GM19468 (cell line): ENCODE measurements at regions not wholly inside any gene's neighbourhood (a gene's known extent, or its start where the extent isn't known, plus 50 kb on each side); places are given as distances from the start of the nearest gene placed in this dataset.
"Not testable (repeated sequence)": the region's sequence is repeated elsewhere in the genome, so short reads cannot be mapped to it uniquely, and the experiment has no call there.

Experiments
- ATAC-seq: cut with Tn5 transposase; IDR thresholded peaks from one replicate; pipeline ENCODE4 v1.9.1; 2021; ENCODE audit warnings: mild to moderate bottlenecking, moderate library complexity, moderate number of reproducible peaks; ENCODE audit not compliant: unreplicated experiment; ENCODE audit errors: extremely low read depth

DNA sequence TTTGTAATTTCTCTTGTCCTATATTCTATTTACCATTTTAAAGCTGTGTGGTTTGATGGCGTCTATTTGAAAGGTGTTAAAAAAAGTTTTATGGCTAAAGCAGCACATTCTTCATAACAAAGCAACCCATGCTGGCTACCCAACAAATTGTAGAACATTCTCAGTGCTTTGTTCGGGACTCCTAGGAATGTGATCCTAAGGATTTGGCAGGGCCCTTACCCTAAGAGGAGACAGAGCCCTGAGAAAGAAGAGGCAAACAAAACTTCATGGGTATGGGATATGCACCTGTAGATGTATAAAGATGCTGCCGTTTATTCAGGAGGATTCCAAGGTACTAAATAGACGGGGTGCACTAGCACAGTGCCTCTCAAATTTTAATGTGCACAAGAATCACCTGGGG lies 370.8 kb upstream of the DIPK2B start:
- no peak for ATAC-seq

DNA sequence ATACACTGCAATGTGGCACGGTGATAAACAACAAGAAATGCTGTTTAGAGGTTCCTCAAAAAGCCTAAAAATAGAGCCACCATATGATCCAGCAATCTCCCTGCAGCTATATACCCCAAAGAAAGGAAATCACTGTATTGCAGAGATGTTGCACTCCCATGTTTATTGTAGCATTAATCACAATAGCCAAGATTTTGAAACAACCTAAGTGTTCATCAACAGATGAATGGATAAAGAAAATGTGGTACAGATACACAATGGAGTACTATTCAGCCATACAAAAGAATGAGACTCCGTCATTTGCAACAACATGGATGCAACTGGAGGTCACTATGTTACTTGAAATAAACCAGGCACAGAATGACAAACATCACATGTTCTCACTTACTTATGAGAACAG lies 365.8 kb upstream of the DIPK2B start:
- ATAC-seq, result no peak

DNA sequence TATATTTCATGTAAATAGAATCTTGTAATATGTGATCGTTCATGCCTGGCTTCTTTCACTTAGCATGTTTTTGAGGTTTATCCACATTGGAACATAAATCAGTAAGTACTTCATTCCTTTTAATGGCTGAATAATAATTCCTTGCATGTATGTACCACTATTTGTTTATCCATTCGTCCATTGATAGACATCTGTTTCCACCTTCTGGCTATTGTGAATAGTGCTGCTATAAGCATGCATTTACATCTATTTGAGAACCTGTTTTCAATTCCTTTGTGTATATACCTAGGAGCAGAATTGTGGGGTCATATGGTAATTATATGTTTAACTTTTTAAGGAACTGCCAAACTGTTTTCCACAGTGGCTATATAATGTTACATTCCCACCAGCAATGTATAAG lies 356.7 kb upstream of the DIPK2B start:
- no peak for ATAC-seq

DNA sequence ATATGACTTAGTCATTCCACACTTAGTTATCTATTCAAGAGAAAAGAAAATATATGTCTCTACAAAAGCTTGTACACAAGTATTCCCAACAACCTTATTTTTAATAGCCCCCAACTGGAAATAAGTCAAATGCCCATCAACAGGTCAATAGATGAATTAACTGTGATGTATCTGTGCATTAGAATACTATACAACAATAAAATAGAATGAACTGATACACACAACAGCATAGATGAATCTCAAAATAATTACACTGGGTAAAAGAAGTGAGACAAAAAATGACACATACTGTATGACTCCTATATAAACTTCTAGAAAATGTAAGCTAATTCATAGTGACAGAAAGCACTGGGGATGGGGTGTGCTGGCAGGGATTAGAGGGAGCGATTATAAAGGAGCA lies 354.1 kb upstream of the DIPK2B start:
- ATAC-seq, result no peak

DNA sequence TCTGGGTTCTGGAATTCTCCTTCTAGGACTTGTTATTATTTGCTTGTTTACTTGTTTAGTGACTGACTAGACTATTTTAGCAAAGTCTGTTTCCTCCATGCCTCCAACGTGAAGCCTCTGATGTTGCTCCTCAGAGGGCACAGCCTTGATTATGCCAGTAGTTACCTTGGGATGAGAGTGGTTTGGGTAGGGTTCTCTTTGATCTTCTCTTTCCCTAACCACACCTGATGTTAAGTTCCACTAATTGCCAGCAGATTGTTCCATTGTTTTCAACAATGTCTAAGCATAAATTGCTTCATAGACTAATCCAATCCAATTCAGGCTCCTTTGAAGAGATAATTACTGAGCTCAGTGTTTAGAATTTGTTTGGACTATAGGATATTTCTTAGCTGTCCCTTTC lies 352.7 kb upstream of the DIPK2B start:
- ATAC-seq, result no peak

DNA sequence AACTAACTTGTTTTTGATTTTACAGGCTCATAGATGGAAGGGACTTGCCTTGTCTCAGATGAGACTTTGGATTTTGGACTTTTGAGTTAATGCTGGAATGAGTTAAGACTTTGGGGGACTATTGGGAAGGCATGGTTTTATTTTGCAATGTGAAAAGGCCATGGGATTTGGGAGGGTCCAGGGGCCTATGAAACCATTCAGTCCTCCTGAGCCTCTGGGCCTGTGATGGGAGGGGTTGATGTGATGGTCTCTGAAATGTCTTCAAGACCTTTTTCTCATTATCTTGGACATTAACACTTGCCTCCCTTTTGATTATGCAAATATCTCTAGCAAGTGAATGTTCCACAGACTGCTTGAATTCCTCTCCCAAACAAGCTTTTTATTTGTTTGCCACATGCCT lies 346.0 kb upstream of the DIPK2B start:
- not testable (repeated sequence) for ATAC-seq

DNA sequence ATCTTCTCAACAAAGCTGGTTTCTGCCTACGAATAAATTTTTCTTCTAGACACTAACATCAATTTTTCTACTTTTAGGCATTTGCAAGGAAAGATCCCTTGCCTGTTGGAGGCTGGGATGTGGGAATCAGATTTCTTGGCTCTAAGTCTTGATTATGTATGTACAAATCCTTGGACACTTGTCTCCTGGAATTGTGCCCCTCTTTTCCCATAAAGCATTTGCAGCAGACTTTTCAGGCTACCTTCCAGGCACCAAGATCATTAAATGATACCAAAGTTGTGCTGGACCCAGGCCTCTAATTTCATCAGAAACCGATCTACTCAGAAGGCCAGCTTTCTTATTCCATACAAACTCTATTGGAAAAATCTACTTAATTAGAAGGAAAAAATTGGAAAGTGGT lies 339.5 kb upstream of the DIPK2B start:
- no peak for ATAC-seq

DNA sequence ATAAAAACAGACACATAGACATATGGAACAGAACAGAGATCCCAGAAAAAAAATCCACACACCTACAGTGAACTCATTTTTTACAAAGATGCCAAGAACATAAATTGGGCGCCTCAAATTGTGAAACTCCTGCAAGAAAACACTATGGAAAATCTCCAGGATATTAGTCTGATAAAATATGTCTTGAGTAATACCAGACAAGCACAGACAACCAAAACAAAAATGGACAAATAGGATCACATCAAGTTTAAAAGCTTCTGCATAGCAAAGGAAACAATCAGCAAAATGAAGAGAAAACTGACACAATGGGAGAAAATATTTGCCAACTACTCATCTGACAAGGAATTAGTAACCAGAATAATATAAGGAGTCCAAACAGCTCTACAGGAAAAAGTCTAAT lies 337.3 kb upstream of the DIPK2B start:
- ATAC-seq, result no peak

DNA sequence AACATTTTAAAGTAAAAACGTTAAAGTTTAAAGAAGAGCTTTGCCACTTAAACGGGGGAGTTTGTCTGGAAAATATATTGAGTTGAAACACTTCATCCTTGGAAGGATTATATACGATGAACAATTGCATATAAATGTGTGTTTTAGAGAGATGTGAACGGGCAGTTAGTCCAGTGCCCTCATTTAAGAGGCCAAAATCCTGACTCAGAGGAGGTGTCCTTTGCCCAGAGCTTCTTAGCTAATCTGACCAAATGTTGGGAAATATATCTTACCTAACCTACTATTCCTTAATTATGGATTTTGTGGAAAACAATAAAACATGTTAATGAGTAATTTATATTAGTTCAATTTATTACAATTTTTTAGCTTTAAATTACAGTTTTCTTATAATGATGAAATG lies 327.2 kb upstream of the DIPK2B start:
- no peak for ATAC-seq

DNA sequence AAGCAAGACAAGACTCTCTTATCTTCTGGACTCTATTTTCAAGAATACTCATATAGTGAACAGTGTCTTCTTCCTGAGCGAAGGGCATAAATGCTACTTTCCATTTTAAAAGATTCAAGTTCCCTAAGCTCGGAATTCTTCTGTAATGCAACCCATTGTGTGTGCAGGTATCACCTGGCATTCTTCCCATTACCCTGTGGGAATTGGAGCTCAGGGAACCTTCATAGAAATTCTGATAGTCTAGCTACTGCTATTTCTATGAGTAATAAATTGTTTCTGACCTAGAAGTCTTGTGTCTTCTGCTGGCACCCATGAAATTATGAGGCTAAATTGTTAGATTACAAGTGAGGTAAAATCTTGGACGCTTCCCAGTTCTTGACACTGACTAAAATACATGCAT lies 324.1 kb upstream of the DIPK2B start:
- ATAC-seq, result no peak

DNA sequence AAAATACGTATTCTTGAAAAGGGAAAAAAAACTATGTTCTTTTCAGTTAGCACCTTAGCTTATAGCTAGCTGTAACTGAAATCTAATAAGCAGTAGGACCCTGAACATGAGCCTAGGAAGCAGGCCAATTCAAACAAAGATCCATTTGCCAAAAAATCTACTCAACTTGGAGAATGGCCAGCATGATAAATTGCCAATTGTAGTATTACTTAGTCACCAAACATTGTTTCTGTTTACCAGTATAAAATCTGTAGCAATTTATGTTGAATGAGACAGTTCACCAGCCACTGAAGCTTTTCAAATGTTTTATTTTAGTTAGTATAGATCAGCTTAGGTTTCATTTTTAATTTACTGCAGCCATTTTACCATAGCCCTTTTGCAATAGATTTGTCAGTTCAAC lies 323.6 kb upstream of the DIPK2B start:
- ATAC-seq, result no peak

DNA sequence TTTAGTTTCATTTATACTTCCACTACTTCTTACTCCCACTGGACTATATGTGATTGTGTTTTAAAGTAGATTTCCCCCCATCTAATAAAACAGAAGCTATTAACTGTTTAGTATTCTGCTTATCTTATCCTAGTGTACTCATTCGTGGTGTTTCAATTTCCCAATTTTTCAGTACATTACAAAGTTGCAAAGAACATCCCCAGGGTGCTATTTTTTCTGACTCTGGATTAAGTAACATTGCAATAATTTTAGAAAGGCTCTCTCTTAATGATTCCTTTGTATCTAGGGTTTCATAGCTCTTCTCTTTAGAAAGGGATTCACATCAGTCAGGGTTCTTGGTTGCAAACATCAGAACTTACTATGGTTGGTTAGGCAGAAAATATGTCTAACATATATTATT lies 317.9 kb upstream of the DIPK2B start:
- ATAC-seq, result no peak

DNA sequence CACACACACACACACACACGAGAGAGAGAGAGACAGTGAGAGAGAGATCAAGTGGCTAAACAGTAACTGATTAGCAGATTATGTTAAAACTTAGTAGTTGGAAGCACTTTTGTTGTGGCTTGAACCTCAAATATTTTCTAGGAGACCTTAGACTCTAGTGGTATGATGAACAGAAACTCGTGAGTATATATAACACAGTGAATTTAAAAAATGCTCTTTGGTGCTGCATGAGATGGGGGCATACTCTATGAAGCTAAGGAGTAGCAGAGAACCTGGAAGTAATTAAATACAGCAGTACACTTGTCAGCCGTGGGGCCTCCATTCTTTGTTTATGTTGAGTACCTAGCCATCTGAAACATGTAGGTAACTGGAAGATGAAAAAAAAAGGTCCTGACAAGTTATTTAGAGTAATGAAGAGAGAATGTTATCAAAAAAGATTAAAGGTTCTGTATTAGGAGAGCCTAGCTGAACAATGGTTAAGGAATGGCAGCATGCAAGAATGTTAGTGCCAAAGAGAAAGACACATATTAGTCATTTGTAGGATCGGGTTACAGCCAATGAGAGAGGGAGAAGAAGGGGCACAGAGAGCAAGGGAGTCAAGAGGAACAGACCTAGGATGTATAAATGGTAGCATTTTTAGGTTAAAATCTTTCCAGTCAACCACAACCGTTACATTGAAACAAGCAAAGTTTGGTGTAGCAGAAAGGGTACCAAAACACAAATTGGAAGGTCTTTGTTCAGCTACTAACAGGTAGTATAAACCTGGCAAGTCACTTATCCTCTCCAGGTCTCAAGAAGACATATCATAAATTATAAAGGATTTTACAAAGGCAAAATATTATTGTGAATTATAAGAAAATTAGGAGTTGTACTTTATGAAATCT lies 316.7 kb upstream of the DIPK2B start:
- ATAC-seq, result no peak

DNA sequence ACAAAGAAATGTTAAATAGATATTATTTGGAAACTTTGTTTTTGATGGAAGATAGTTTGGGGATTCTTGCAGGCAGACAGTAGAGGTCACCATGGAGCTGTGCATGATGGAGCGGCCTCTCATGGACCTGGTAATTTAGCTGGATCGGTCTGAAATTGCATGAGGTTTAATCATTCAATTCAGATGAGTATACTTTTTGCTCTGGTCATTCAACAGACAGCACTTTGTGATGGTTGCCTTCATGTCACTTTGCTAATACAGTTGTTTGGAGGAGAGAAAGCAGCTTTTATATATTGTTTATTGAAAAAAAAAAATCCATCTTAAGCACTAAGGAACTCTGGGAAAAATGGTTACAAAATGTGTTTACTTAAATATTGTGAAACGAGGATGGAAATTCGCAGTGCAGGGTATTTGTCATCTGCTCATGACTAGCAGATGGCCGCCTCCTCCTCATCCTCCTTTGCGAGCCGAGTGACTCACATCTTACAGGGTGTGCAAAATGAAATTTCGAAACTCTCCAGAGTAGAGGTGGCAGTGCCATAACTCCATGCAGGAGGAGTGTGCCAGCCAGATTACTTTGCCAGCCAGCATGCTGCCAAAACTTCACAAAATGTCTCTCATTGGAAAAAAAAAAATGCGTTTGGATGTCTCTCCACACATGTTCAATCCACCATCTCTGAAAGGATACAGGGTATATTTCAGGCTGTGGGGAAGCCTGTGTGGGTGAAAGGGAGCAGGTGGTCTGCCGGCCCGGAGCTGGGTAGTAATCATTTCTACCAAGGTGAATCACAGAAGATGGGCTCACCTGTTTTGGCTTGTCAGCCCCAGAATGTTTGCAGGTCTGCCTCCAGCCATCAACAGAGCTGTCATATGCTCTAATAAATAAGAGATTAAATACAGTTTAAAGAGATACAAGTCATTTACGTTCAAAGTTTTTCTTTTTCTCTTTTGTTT lies 314.9 kb upstream of the DIPK2B start:
- ATAC-seq, result no peak

DNA sequence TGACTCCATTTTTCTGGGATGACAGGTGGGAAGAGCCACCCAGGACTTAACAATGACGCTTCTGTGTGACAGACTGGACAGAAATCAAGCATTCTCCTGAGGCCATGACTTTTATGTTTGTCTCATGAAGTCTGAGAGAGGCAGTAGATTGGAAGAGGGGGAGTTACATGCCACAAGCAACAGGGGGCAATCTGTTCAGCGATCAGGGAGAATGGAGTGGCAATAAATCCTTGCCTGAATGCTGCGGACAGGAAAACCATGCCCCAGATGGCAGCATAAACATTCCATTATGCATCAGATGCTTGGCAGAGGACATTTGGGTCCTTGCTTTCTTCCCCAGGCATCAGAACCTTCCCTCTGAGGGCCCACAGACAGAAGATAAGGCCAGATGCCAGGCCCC lies 312.4 kb upstream of the DIPK2B start:
- ATAC-seq, result no peak

DNA sequence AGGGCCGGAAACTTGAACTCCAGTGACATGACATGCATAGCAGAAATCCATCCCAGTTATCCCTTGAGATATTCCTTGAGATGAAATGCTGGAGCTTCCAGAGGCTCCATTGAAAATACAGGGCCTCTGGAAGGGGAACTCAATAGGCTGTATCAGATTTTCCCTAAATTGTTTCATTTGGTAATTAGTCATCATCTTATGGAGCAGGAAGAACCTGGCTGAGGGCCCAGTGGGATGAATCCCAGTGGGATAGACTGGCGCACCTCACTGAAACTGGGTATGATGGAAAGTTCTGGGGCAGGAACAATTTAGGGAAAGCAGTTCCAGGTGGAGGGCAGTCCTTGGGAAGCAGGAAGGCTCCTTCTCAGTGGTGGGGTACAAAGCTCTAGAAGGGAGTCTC lies 307.8 kb upstream of the DIPK2B start:
- no peak for ATAC-seq

DNA sequence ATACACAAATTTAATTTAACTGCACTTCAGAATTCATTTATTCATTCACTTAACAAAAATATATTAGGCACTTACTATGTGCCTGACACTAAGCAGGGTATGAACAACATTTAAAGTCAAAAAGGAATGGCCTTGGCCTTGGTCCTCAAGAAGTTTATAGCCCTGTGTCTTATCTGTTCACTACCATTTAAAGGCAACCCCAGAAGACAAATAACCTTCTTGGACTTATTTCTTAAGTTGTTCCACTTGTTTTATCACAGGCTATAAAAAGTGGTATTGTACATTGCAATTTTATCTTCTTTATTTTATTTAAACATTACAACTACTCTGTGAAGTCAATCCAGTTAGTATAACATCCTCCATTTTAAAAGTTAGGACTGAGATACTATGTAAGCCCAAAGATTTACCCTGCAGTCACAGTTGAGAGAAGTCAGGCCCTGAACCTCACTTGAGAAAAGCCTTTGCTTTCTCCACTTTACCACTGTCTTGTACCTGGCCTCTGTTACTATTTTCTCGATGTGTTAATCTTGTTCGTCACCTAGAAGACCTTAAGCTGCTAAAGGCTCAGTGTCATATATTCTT lies 305.6 kb upstream of the DIPK2B start:
- no peak for ATAC-seq

DNA sequence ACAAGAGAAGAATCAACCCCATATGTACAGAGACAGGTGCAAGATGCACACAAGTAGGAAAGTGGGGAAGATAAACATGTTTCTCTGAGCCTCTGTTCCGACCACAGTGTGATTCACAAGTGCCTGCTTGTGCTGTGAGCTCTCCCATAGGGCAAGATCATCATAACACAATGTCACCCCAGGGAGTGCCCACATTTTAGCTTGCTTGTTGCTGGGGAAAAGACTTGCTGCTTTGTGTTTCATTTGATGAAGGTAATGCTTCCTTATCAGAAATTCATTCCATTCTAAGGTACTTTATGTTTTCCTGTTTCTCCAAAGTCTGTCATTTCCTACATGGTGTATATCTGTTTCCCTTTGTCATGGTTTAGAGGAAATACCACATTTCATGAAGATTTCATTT lies 304.5 kb upstream of the DIPK2B start:
- no peak for ATAC-seq

DNA sequence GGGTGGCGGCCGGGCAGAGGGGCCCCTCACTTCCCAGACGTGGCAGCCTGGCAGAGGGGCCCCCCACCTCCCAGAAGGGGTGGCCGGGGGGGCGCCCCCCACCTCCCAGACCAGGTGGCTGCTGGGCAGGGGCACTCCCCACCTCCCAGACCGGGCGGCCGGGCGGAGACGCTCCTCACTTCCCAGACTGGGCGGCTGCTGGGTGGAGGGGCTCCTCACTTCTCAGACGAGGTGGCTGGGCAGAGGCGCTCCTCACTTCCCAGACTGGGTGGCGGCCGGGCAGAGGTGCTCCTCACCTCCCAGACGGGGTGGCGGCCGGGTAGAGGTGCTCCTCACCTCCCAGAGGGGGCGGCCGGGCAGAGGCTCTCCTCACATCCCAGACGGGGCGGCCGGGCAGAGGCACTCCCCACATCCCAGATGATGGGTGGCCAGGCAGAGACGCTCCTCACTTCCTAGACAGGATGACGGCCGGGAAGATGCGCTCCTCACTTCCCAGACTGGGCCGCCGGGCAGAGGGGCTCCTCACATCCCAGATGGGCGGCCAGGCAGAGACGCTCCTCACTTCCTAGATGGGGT lies 303.2 kb upstream of the DIPK2B start:
- not testable (repeated sequence) for ATAC-seq

DNA sequence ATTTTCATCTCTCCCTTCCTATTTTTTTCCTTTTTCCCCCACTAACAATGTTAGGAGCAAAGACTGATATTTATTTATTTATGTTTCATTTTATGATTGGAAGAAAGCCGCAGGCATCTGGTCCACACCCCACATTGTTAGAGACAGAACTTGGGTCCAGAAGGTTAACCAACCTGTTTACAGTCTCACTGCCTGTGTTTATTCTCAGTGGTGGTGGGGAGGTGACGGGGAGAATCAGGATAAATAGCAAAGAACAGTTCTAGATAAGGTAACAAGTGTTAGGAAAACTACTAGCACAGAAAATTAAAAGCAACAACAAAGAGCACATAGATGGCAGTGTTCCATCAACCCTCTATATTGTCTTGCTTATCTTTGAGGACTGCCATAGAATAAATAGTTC lies 301.7 kb upstream of the DIPK2B start:
- ATAC-seq, result no peak

DNA sequence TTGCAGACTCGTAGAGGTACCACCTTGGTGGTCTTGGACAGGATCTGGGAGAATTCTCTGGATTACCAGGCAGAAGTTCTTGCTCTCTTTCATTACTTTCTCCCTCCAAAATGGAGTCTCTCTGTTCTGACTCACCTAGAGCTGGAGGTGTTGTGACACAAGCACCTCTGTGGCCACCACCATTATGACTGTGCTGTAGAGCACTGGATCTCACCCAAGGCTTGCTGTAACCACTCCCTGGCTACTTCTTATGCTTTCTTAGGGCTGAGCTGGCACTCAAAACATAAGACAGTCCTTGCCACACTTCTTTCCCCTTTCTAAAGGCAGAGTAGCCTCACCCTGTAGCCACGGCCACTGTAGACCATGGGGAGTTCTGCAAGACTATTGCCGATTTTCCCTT lies 296.6 kb upstream of the DIPK2B start:
- ATAC-seq, result no peak
